ENCODE measurements at regions not wholly inside any gene's neighbourhood (a gene's known extent, or its start where the extent isn't known, plus 50 kb on each side); places are given as distances from the start of the nearest gene placed in this dataset.

DNA sequence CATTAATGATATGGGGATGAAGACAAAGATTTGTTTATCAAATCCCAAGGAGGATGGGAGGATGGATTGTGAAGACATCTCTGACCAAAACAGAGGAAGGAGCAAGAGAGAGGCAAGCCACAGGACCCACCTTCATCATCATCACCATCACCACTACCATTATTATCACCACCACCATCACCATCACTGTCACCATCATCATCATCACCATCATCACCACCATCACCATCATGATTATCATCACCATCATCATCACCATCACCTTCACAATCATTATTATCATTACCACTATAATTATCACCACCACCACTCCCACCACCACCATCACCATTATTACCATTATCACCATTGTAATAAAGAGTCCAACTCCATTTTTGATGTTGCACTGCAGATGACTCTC, 482.5 kb downstream of the PTPRU start:
- TF ChIP-seq FOXM1 (IDR thresholded peaks at IDR 0.05; ENCODE audit: borderline replicate concordance) (no peak), BHLHE40 (IDR thresholded peaks at IDR 0.05; ENCODE audit: borderline replicate concordance) (no peak), FOXK2 (IDR thresholded peaks at IDR 0.05) (no peak), SP1 (IDR thresholded peaks at IDR 0.05) (no peak), L3MBTL2 (conservative IDR thresholded peaks at IDR 0.05) (no peak)
